Stimulated activated effector memory CD8-positive, alpha-beta T cell treated with anti-CD3 and anti-CD28 coated beads, Interleukin-12 subunit alpha, Interleukin-12 subunit beta, amount 100 ng/mL, for 72 hours (primary cell): ENCODE measurements at regions not wholly inside any gene's neighbourhood (a gene's known extent, or its start where the extent isn't known, plus 50 kb on each side); places are given as distances from the start of the nearest gene placed in this dataset.
"Not testable (repeated sequence)": the region's sequence is repeated elsewhere in the genome, so short reads cannot be mapped to it uniquely, and the experiment has no call there.

Experiments
- ATAC-seq: fragments of 150-1000 bp; cut with Tn5 transposase; 2 replicates; pipeline ENCODE4 v1.10.0; 2021
- DNase-seq, 2 donors: peaks; one replicate each; pipeline ENCODE4 v3.0.0; 2021 to 2022; ENCODE audit warnings: low spot score in 2 of 2
- H3K27ac Mint-ChIP-seq: one replicate; pipeline ENCODE4 v1.8.0; 2022; ENCODE audit warnings: mild to moderate bottlenecking, mixed read lengths
- H3K36me3 Mint-ChIP-seq: one replicate; pipeline ENCODE4 v1.8.0; 2022; ENCODE audit warnings: mild to moderate bottlenecking, mixed read lengths
- H3K4me1 Mint-ChIP-seq: one replicate; pipeline ENCODE4 v1.8.0; 2022; ENCODE audit warnings: mixed read lengths
- H3K4me3 Mint-ChIP-seq: one replicate; pipeline ENCODE4 v1.8.0; 2022; ENCODE audit warnings: mild to moderate bottlenecking, mixed read lengths
- H3K9me3 Mint-ChIP-seq: one replicate; pipeline ENCODE4 v1.8.0; 2022; ENCODE audit warnings: mixed read lengths

DNA sequence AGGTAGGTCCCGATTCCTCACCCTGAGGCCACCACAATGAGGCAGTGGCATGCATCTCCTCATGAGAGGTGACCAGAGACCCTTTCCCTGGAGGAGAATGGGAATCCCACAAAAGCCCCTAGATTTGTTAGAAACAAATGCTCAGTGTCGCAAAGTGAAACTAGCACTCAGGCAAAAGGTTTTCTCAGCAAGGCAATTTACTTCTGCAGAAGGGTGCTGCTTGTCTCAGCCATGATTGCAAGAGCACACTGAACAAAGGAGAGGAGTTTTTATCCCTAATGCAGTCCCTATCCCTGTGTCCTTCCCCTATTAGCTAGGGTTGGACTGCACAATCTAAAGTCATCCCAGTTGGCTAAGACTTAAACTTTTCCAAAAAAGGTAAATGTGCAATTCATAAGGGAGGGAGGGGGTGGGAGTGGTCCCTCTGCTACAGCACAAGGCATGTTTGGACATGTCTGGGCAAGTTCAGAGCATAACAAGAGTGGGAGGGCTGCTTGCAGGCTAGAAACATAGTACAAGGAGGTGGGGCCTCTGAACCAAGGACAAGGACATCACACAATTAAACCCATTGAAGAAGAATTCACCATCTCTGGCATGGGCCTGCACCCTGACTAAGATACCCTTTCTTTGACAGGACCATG lies 185.3 kb downstream of the CCNG2 start:
- Mint-ChIP-seq H3K4me3 (no peak overlapping the region), H3K36me3 (no peaks in the 10 kb centered on the region), H3K4me1 (no peaks in the 10 kb centered on the region), H3K9me3 (no peaks in the 10 kb centered on the region), H3K27ac (no peak overlapping the region)
- ATAC-seq (no peak), DNase-seq (peak in 1 of 2 donors; percentile 8)

GRCh38 chr4:77344001-77344400 lies 187.0 kb downstream of the CCNG2 start:
- no peak for ATAC-seq
- no peaks in the 10 kb centered on the region for H3K9me3 Mint-ChIP-seq
- no peak overlapping the region for H3K27ac Mint-ChIP-seq
- H3K4me1 Mint-ChIP-seq, result no peaks in the 10 kb centered on the region
- H3K36me3 Mint-ChIP-seq, result no peaks in the 10 kb centered on the region
- DNase-seq, result no peak
- no peak overlapping the region for H3K4me3 Mint-ChIP-seq

GRCh38 chr4:77344784-77345183 lies 187.8 kb downstream of the CCNG2 start:
- no peak for DNase-seq
- ATAC-seq, result no peak
- no peak overlapping the region for H3K27ac Mint-ChIP-seq
- H3K36me3 Mint-ChIP-seq, result no peaks in the 10 kb centered on the region
- no peaks in the 10 kb centered on the region for H3K9me3 Mint-ChIP-seq
- H3K4me3 Mint-ChIP-seq, result no peak overlapping the region
- H3K4me1 Mint-ChIP-seq, result no peaks in the 10 kb centered on the region

- no peak for DNase-seq
- no peak overlapping the region for H3K27ac Mint-ChIP-seq
- H3K36me3 Mint-ChIP-seq, result no peaks in the 10 kb centered on the region
- no peak for ATAC-seq
- H3K4me3 Mint-ChIP-seq, result no peak overlapping the region
- H3K4me1 Mint-ChIP-seq, result no peaks in the 10 kb centered on the region
- no peaks in the 10 kb centered on the region for H3K9me3 Mint-ChIP-seq
Measured at GRCh38 chr4:77347351-77347966, 190.5 kb downstream of the CCNG2 start.

GRCh38 chr4:77348815-77349214 lies 191.8 kb downstream of the CCNG2 start:
- no peaks in the 10 kb centered on the region for H3K36me3 Mint-ChIP-seq
- ATAC-seq, result no peak
- H3K4me3 Mint-ChIP-seq, result no peak overlapping the region
- no peak overlapping the region for H3K27ac Mint-ChIP-seq
- no peaks in the 10 kb centered on the region for H3K9me3 Mint-ChIP-seq
- H3K4me1 Mint-ChIP-seq, result no peaks in the 10 kb centered on the region
- DNase-seq, result no peak

- Mint-ChIP-seq H3K4me3 (no peak overlapping the region), H3K27ac (no peak overlapping the region), H3K9me3 (no peaks in the 10 kb centered on the region), H3K4me1 (no peaks in the 10 kb centered on the region), H3K36me3 (no peaks in the 10 kb centered on the region)
- DNase-seq, result no peak
- ATAC-seq, result no peak
Measured at GRCh38 chr4:77349364-77349763, 192.4 kb downstream of the CCNG2 start.

DNA sequence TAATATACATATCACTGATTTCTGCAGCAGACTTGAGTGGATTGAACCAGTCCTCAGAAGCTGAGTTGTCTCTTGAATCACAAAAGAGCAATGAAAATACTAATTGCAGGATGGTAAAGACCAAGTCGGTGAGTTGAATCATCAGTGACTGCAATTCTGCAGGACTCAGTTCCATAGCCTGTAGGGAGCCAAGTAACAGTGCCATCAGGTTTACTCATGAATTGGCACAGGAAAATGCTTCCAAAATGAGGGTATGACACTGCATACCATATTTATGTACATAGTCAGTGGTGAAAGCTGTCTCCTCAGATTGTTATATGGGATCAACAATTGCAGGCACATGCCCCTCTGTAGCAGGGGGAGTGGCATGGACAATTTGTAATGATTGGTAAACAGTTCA lies 192.8 kb downstream of the CCNG2 start:
- Mint-ChIP-seq H3K4me3 (no peak overlapping the region), H3K36me3 (no peaks in the 10 kb centered on the region), H3K4me1 (no peaks in the 10 kb centered on the region), H3K27ac (no peak overlapping the region), H3K9me3 (no peaks in the 10 kb centered on the region)
- ATAC-seq (no peak), DNase-seq (no peak)

- Mint-ChIP-seq H3K36me3 (no peaks in the 10 kb centered on the region), H3K27ac (no peak overlapping the region)
Measured at GRCh38 chr4:77352192-77352591, 195.2 kb downstream of the CCNG2 start.

DNA sequence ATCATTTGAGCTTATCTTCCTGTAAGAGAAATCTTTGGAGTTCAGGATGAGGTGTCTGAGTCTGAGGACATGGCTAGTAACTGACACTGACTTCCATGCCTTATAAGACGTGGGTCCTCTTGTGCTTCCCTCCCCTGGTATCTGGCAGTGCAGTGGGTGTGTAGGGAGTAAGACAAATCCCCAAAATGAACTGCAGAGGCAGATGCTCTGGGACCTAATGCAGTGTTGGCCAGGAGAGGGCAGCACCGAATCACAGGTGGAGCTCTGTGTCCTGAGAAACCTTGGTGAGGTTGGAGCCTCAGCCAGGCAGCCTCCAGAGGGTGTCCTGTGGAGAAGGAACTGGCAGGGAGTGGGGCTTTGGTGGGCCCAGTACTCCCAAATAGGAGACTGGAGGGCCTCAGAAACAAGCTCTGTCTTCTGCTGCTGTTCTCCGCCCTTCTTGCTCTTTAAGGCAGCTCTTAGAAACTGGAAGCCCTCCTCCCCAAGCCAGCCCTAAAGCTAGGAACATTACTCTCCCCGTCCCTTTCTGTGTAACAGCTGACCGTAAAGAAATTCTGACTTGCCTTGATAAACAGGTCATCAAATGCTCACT lies 196.8 kb downstream of the CCNG2 start:
- not testable (repeated sequence) for H3K4me3 Mint-ChIP-seq, H3K9me3 Mint-ChIP-seq, H3K36me3 Mint-ChIP-seq, H3K4me1 Mint-ChIP-seq, DNase-seq, H3K27ac Mint-ChIP-seq
- peak; percentile 54 for ATAC-seq

More at GRCh38 chr4:77352192-77352591, 195.2 kb downstream of the CCNG2 start:
- DNase-seq (no peak), ATAC-seq (no peak)
- Mint-ChIP-seq H3K9me3 (no peaks in the 10 kb centered on the region), H3K4me3 (no peak overlapping the region), H3K4me1 (no peaks in the 10 kb centered on the region)

DNA sequence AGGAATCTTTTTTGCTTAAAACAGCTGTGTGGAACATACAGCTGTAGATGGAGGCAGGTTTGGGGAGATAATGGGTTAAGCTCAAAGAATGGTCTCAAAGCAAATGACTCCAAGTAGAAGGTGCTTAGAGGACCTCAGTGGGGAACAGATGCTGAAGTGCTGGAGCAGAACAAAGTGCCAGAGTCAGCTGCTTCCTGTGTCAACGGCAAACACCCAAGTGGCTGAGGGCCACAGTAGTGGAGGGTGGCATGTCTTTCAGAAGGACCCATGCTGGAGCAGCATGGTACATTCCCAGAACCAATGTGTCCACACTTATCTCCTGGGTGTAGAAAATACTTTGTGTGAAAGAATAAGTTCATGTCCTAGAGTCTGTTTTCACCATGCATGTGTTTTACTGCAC lies 197.5 kb downstream of the CCNG2 start:
- H3K27ac Mint-ChIP-seq, result no peak overlapping the region
- H3K36me3 Mint-ChIP-seq, result no peaks in the 10 kb centered on the region
- ATAC-seq, result no peak

DNA sequence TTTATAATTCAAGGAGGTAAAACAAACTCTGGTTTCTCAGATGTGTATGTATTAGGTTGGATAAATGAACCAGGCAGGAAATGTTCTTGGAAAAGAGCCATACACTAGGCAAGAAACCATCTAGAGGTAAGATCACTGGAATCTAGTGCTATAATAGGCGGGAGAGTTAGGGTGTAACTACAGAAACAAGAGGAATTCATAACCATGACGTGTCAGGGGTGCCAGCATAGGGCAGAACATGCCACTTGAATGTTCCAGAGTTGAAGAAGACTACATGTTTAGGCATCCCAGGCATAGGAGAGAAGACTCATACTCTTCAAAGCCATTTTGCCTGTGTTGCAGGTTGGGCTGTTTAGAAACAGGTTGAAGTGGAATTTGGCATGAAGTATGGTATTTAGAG lies 198.7 kb downstream of the CCNG2 start:
- Mint-ChIP-seq H3K9me3 (no peaks in the 10 kb centered on the region), H3K36me3 (no peaks in the 10 kb centered on the region), H3K4me3 (no peak overlapping the region), H3K27ac (no peak overlapping the region), H3K4me1 (no peaks in the 10 kb centered on the region)
- ATAC-seq (no peak), DNase-seq (no peak)

More for the DNA sequence above, 197.5 kb downstream of the CCNG2 start:
- no peak for DNase-seq
- no peaks in the 10 kb centered on the region for H3K4me1 Mint-ChIP-seq
- no peaks in the 10 kb centered on the region for H3K9me3 Mint-ChIP-seq
- H3K4me3 Mint-ChIP-seq, result no peak overlapping the region

DNA sequence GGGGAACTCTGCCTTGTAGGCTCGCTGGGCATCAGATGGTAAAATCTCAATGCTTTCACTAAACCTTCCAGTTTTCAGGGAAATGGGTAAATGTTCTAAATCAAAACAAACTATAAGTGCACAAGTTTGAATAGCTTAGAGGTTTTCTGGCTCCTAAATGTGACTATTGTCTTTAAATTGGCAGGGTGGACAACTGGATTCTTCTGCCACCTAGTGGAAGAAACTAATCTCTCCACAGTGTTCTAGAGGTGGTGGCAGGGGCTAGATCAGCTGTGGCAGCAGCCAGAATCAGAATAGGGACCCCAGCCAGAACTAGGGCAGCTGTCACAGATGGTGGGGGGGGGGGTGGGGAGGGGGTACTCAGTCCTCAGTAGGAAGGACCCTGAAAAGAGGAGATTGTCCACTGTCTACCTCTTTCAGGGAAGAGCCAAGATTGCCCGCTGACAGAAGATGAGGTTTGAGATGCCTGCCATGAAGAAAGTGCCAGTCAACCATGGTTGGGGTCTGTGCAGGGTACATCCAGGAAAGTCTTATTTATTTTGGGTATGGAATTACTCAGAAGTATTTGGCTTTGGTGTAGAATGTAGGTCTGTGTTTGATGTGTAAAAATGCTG lies 201.4 kb downstream of the CCNG2 start:
- Mint-ChIP-seq H3K4me3 (no peak overlapping the region), H3K9me3 (no peaks in the 10 kb centered on the region), H3K27ac (no peak overlapping the region), H3K4me1 (no peaks in the 10 kb centered on the region), H3K36me3 (no peaks in the 10 kb centered on the region)
- no peak for DNase-seq
- no peak for ATAC-seq

GRCh38 chr4:77360451-77360850 lies 203.4 kb downstream of the CCNG2 start:
- ATAC-seq, result no peak
- Mint-ChIP-seq H3K4me3 (no peak overlapping the region), H3K9me3 (no peaks in the 10 kb centered on the region), H3K4me1 (no peaks in the 10 kb centered on the region), H3K27ac (no peak overlapping the region), H3K36me3 (no peaks in the 10 kb centered on the region)
- no peak for DNase-seq

GRCh38 chr4:77366876-77367275 lies 209.9 kb downstream of the CCNG2 start:
- not testable (repeated sequence) for DNase-seq, H3K4me3 Mint-ChIP-seq, H3K9me3 Mint-ChIP-seq, H3K4me1 Mint-ChIP-seq, H3K27ac Mint-ChIP-seq, H3K36me3 Mint-ChIP-seq
- ATAC-seq, result peak; percentile 69

- H3K27ac Mint-ChIP-seq, result no peak overlapping the region
- no peak for DNase-seq
- no peaks in the 10 kb centered on the region for H3K4me1 Mint-ChIP-seq
- no peak for ATAC-seq
- H3K36me3 Mint-ChIP-seq, result no peaks in the 10 kb centered on the region
- H3K9me3 Mint-ChIP-seq, result no peaks in the 10 kb centered on the region
- H3K4me3 Mint-ChIP-seq, result no peak overlapping the region
Measured at GRCh38 chr4:77367638-77368037, 210.6 kb downstream of the CCNG2 start.

GRCh38 chr4:77372375-77372774 lies 215.4 kb downstream of the CCNG2 start:
- DNase-seq, result no peak

More at GRCh38 chr4:77372375-77372774, 215.4 kb downstream of the CCNG2 start:
- Mint-ChIP-seq H3K4me3 (no peak overlapping the region), H3K9me3 (no peaks in the 10 kb centered on the region), H3K36me3 (no peaks in the 10 kb centered on the region), H3K27ac (no peak overlapping the region), H3K4me1 (no peaks in the 10 kb centered on the region)
- no peak for ATAC-seq
